Glutamatergic neuron (in vitro differentiated cells): ENCODE measurements at regions not wholly inside any gene's neighbourhood (a gene's known extent, or its start where the extent isn't known, plus 50 kb on each side); places are given as distances from the start of the nearest gene placed in this dataset.
A peak's percentile ranks its signal among the peaks of the same experiment; 100 is the strongest.

Experiments used
- DNase-seq: peaks from one replicate; pipeline ENCODE4 v3.0.0; 2022
- H3K27ac Mint-ChIP-seq: one replicate; pipeline ENCODE4 v1.8.0; 2020; ENCODE audit warnings: mild to moderate bottlenecking, mixed read lengths, inconsistent platforms; ENCODE audit not compliant: unreplicated experiment
- H3K27me3 Mint-ChIP-seq: one replicate; pipeline ENCODE4 v1.8.0; 2020; ENCODE audit warnings: mild to moderate bottlenecking, moderate library complexity, mixed read lengths, inconsistent platforms; ENCODE audit not compliant: unreplicated experiment
- H3K36me3 Mint-ChIP-seq: one replicate; pipeline ENCODE4 v1.8.0; 2020; ENCODE audit warnings: mild to moderate bottlenecking, mixed read lengths, inconsistent platforms; ENCODE audit not compliant: unreplicated experiment
- H3K4me1 Mint-ChIP-seq: one replicate; pipeline ENCODE4 v1.8.0; 2020; ENCODE audit warnings: mild to moderate bottlenecking, low read depth, mixed read lengths, inconsistent platforms; ENCODE audit not compliant: unreplicated experiment
- H3K4me3 Mint-ChIP-seq: one replicate; pipeline ENCODE4 v1.8.0; 2020; ENCODE audit warnings: mild to moderate bottlenecking, mixed read lengths, inconsistent platforms; ENCODE audit not compliant: unreplicated experiment
- H3K9me3 Mint-ChIP-seq: one replicate; pipeline ENCODE4 v1.8.0; 2020; ENCODE audit warnings: mild to moderate bottlenecking, moderate library complexity, mixed read lengths, inconsistent platforms; ENCODE audit not compliant: unreplicated experiment
- CTCF ChIP-seq: fragments of 200-600 bp; sonication (generic); IDR thresholded peaks from one replicate; pipeline ENCODE4 v1.5.0; 2021; ENCODE audit not compliant: partially characterized antibody, unreplicated experiment

GRCh38 chr20:41696428-41696827 lies 78.3 kb upstream of the CHD6 start:
- H3K27ac Mint-ChIP-seq = no peak overlapping the region
- no peaks in the 10 kb centered on the region for H3K27me3 Mint-ChIP-seq
- TF ChIP-seq CTCF = no peak
- H3K4me3 Mint-ChIP-seq = no peak overlapping the region
- DNase-seq = no peak
- H3K36me3 Mint-ChIP-seq = no peaks in the 10 kb centered on the region
- H3K9me3 Mint-ChIP-seq = peaks cover 1% of the 10 kb centered on the region
- H3K4me1 Mint-ChIP-seq = peaks cover 8% of the 10 kb centered on the region

DNA sequence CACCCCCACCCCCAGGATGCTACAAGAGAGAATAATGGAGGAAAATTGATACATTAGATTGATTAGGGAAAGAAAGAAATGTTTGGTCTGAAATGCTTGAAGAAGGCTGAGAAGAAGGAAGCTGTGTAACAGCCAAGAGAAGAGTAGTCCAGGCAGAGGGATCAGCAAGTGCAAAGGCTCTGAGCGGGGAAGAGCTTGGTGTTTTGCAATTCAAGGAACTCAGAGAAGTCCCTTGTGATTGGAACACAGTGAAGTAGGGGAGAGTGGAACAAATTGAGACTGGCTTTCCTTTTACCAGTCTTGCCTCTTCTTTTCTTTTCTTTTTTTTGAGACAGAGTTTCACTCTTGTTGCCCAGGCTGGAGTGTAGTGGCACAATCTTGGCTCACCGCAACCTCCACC lies 76.6 kb upstream of the CHD6 start:
- Mint-ChIP-seq H3K4me3 (no peak overlapping the region), H3K27me3 (no peaks in the 10 kb centered on the region), H3K27ac (no peak overlapping the region), H3K9me3 (peaks cover 1% of the 10 kb centered on the region), H3K36me3 (no peaks in the 10 kb centered on the region), H3K4me1 (peaks cover 8% of the 10 kb centered on the region)
- no peak for TF ChIP-seq CTCF
- no peak for DNase-seq

DNA sequence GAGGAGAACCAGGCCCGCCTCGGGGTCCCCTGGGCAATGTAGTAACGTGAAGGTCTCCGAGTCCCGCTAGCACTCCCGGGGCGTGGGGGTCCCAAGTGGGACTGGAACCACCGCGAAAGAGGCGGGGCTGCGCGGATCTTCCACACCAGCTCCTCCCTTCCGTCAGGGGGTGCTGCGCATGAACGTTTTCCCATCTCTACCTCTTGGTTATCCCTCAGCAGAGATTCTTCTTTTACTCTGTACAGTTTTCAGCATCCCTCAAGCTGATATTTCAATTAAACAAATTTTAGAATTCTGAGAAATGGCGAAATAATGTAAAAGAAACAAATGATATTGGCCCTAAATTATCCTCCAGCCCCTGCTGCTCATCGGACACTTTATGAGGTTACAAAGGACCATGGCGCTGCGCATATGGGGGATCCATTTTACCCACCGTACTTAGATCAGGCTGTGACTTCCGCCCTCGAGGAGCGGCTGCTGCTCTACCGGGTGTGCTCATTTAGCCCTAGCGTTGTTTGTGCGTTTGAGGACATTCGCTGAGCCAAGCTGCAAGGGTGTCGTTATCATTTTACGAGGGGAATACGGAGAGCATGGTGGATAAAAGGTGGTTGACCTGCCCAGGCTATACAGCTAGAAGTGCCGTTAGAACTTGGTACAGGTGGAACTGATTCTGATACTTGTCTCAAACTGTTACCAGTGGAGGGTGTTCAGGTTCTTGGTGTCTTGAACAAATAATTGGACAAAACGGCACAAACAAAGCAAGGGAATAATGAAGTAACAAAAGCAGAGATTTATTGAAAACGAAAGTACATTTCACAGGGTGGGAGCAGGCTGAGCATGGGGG lies 75.2 kb upstream of the CHD6 start:
- peak; percentile 40 for TF ChIP-seq CTCF
- H3K27me3 Mint-ChIP-seq = no peaks in the 10 kb centered on the region
- peak; percentile 83 for DNase-seq
- H3K9me3 Mint-ChIP-seq = peaks cover 1% of the 10 kb centered on the region
- peak overlapping the region; percentile 96 for H3K4me3 Mint-ChIP-seq
- peaks cover 8% of the 10 kb centered on the region for H3K4me1 Mint-ChIP-seq
- peak overlapping the region; percentile 91 for H3K27ac Mint-ChIP-seq
- H3K36me3 Mint-ChIP-seq = no peaks in the 10 kb centered on the region

GRCh38 chr20:41692479-41693135 lies 74.4 kb upstream of the CHD6 start:
- H3K36me3 Mint-ChIP-seq = no peaks in the 10 kb centered on the region
- H3K9me3 Mint-ChIP-seq = peaks cover 1% of the 10 kb centered on the region
- TF ChIP-seq CTCF = no peak
- H3K4me1 Mint-ChIP-seq = peaks cover 7% of the 10 kb centered on the region
- peak overlapping the region; percentile 96 for H3K4me3 Mint-ChIP-seq
- H3K27ac Mint-ChIP-seq = peak overlapping the region; percentile 91
- DNase-seq = peak; percentile 86
- no peaks in the 10 kb centered on the region for H3K27me3 Mint-ChIP-seq

- H3K36me3 Mint-ChIP-seq = no peaks in the 10 kb centered on the region
- no peak for DNase-seq
- TF ChIP-seq CTCF = no peak
- H3K9me3 Mint-ChIP-seq = peaks cover 1% of the 10 kb centered on the region
- H3K27me3 Mint-ChIP-seq = no peaks in the 10 kb centered on the region
- no peak overlapping the region for H3K4me3 Mint-ChIP-seq
- peaks cover 6% of the 10 kb centered on the region for H3K4me1 Mint-ChIP-seq
- peak overlapping the region; percentile 48 for H3K27ac Mint-ChIP-seq
Measured at GRCh38 chr20:41691443-41691842, 73.3 kb upstream of the CHD6 start.
